ENCODE measurements at regions not wholly inside any gene's neighbourhood (a gene's known extent, or its start where the extent isn't known, plus 50 kb on each side); places are given as distances from the start of the nearest gene placed in this dataset.

GRCh38 chr6:90778417-90779203, 191.7 kb upstream of the MAP3K7 start:
- no peaks in the 10 kb centered on the region for H3K36me3 Mint-ChIP-seq (ENCODE audit: unreplicated experiment)
- H3K4me1 Mint-ChIP-seq (ENCODE audit: low read depth, unreplicated experiment): no peaks in the 10 kb centered on the region
- no peak for TF ChIP-seq CTCF (IDR thresholded peaks at IDR 0.05; ENCODE audit: partially characterized antibody, unreplicated experiment)
- H3K9me3 Mint-ChIP-seq (ENCODE audit: unreplicated experiment): no peaks in the 10 kb centered on the region
- H3K27ac Mint-ChIP-seq (ENCODE audit: unreplicated experiment): no peak overlapping the region
- H3K27me3 Mint-ChIP-seq (ENCODE audit: unreplicated experiment): no peaks in the 10 kb centered on the region
- no peak for DNase-seq
- H3K4me3 Mint-ChIP-seq (ENCODE audit: unreplicated experiment): no peak overlapping the region

- Mint-ChIP-seq H3K27ac (ENCODE audit: unreplicated experiment) (no peak overlapping the region), H3K9me3 (ENCODE audit: unreplicated experiment) (no peaks in the 10 kb centered on the region), H3K4me3 (ENCODE audit: unreplicated experiment) (no peak overlapping the region), H3K36me3 (ENCODE audit: unreplicated experiment) (no peaks in the 10 kb centered on the region), H3K27me3 (ENCODE audit: unreplicated experiment) (no peaks in the 10 kb centered on the region), H3K4me1 (ENCODE audit: low read depth, unreplicated experiment) (no peaks in the 10 kb centered on the region)
- no peak for TF ChIP-seq CTCF (IDR thresholded peaks at IDR 0.05; ENCODE audit: partially characterized antibody, unreplicated experiment)
- DNase-seq: no peak
Observed at GRCh38 chr6:90770778-90771177, 183.9 kb upstream of the MAP3K7 start.

GRCh38 chr6:90765895-90766294, 179.0 kb upstream of the MAP3K7 start:
- Mint-ChIP-seq H3K9me3 (ENCODE audit: unreplicated experiment) (no peaks in the 10 kb centered on the region), H3K36me3 (ENCODE audit: unreplicated experiment) (no peaks in the 10 kb centered on the region), H3K27me3 (ENCODE audit: unreplicated experiment) (no peaks in the 10 kb centered on the region), H3K4me1 (ENCODE audit: low read depth, unreplicated experiment) (no peaks in the 10 kb centered on the region), H3K27ac (ENCODE audit: unreplicated experiment) (no peak overlapping the region), H3K4me3 (ENCODE audit: unreplicated experiment) (no peak overlapping the region)
- no peak for TF ChIP-seq CTCF (IDR thresholded peaks at IDR 0.05; ENCODE audit: partially characterized antibody, unreplicated experiment)
- DNase-seq: no peak

- Mint-ChIP-seq H3K36me3 (ENCODE audit: unreplicated experiment) (no peaks in the 10 kb centered on the region), H3K4me1 (ENCODE audit: low read depth, unreplicated experiment) (no peaks in the 10 kb centered on the region), H3K9me3 (ENCODE audit: unreplicated experiment) (no peaks in the 10 kb centered on the region), H3K27ac (ENCODE audit: unreplicated experiment) (no peak overlapping the region), H3K27me3 (ENCODE audit: unreplicated experiment) (no peaks in the 10 kb centered on the region), H3K4me3 (ENCODE audit: unreplicated experiment) (no peak overlapping the region)
- no peak for TF ChIP-seq CTCF (IDR thresholded peaks at IDR 0.05; ENCODE audit: partially characterized antibody, unreplicated experiment)
- DNase-seq: no peak
Observed at GRCh38 chr6:90765491-90765890, 178.6 kb upstream of the MAP3K7 start.

GRCh38 chr6:90764001-90764400, 177.1 kb upstream of the MAP3K7 start:
- no peak for TF ChIP-seq CTCF (IDR thresholded peaks at IDR 0.05; ENCODE audit: partially characterized antibody, unreplicated experiment)
- no peaks in the 10 kb centered on the region for H3K27me3 Mint-ChIP-seq (ENCODE audit: unreplicated experiment)
- no peak overlapping the region for H3K27ac Mint-ChIP-seq (ENCODE audit: unreplicated experiment)
- H3K4me3 Mint-ChIP-seq (ENCODE audit: unreplicated experiment): no peak overlapping the region
- H3K4me1 Mint-ChIP-seq (ENCODE audit: low read depth, unreplicated experiment): no peaks in the 10 kb centered on the region
- H3K36me3 Mint-ChIP-seq (ENCODE audit: unreplicated experiment): no peaks in the 10 kb centered on the region
- H3K9me3 Mint-ChIP-seq (ENCODE audit: unreplicated experiment): no peaks in the 10 kb centered on the region
- DNase-seq: no peak

Data from glutamatergic neuron (in vitro differentiated cells).